ENCODE measurements at regions not wholly inside any gene's neighbourhood (a gene's known extent, or its start where the extent isn't known, plus 50 kb on each side); places are given as distances from the start of the nearest gene placed in this dataset.
"Not testable (repeated sequence)": the region's sequence is repeated elsewhere in the genome, so short reads cannot be mapped to it uniquely, and the experiment has no call there.

DNA sequence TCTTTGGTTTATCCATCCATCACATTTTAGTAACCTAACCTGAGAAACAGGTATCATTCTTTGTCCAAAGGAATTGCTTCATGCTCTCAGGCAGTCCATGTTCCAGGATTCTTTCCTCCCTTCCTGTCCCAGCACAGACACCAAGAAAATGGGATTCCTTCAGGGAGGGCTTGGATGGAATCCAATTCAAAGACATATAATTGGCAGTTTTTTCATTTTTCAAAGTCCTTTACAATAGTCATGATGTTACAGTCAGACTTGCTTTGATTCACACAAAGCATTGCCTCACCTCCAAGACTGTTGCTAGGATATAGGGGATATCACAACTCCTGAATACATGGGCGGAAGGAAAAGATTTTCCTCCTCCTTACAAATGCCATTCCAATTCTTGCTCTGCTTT is 241.4 kb upstream of the ACVR2A start:
- FAIRE-seq = no peak

- no peak for FAIRE-seq
These were observed 244.2 kb upstream of the ACVR2A start for GRCh38 chr2:147600646-147601045.

DNA sequence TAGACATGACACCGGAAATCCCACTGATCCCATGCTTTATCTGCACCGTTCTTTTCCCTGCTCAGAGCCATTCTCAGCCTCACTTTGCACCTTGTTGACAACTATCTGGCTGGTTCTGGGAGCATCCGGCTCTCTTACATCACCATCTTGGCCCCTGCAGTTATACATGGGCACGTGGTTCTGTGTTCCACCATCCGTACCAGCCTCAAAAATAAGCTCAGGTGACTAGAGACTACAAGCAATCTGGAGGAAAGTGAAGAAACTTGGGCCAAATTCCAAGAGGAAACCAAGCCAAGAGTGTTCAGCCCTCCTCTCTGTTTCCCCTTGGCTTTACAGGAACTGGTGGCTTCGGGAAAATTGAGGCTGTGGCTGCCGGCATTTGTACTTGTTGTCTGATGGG is 244.6 kb upstream of the ACVR2A start:
- no peak for FAIRE-seq

GRCh38 chr2:147595200-147595599 is 249.6 kb upstream of the ACVR2A start:
- no peak for FAIRE-seq

- no peak for FAIRE-seq
These were observed 250.8 kb upstream of the ACVR2A start for GRCh38 chr2:147594038-147594437.

- FAIRE-seq = not testable (repeated sequence)
These were observed 252.0 kb upstream of the ACVR2A start for GRCh38 chr2:147592784-147593183.

GRCh38 chr2:147589127-147589526 is 255.7 kb upstream of the ACVR2A start:
- no peak for FAIRE-seq

GRCh38 chr2:147588191-147588590 is 256.6 kb upstream of the ACVR2A start:
- FAIRE-seq = no peak

- FAIRE-seq = no peak
These were observed 266.3 kb upstream of the ACVR2A start for GRCh38 chr2:147578529-147578928.

GRCh38 chr2:147577998-147578380 is 266.8 kb upstream of the ACVR2A start:
- no peak for FAIRE-seq

DNA sequence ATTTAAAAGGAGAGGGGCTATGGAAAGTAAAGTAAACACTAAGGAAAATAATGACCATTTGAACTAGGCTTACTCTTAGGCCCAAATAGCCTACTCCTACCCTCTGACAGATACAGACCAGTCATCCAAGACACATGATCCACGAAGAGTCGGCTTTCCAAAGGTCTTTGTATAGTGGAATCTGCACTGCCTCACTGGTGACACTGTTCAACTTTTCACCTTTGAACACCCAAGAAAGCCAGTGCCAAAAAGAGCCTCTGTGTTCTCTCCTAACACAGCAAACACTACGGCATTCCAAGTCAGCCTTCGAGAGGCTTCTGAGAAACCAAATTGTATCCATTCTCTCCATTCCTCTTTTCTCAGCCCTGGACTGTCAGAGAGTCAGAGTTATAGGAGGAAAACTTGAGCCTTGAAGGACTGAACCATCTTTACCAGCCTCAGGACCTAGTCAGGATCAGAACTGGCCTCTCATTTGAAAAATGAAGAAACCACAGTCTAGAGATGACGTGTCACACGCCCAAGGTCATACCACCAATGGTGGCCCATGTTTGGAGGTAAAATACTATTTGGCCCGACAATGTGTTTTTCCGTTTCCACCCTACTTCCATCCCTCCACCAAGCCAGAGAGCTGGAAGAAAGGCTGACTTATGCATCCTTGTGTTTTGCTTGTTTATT is 267.4 kb upstream of the ACVR2A start:
- no peak for FAIRE-seq

DNA sequence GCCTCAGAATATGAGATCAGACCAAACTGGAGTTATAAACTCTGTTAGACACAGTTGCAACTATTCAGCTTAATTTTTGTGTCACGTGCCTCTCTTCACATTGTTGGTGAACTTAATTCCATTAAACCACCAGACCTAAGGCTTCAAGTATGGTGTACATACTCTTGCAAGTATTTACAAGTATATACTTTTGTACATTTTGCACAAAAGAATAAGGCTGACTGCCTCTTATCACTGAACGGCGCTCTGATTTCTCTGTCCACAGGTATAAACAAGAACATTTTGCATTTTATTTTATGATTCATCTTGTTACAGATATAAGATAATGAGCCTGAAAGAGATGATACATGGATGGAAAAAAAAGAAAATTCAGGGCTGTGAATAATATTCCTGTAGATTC is 269.7 kb upstream of the ACVR2A start:
- no peak for FAIRE-seq

- no peak for FAIRE-seq
These were observed 272.2 kb upstream of the ACVR2A start for GRCh38 chr2:147572622-147573021.

GRCh38 chr2:147569426-147569825 is 275.4 kb upstream of the ACVR2A start:
- no peak for FAIRE-seq

DNA sequence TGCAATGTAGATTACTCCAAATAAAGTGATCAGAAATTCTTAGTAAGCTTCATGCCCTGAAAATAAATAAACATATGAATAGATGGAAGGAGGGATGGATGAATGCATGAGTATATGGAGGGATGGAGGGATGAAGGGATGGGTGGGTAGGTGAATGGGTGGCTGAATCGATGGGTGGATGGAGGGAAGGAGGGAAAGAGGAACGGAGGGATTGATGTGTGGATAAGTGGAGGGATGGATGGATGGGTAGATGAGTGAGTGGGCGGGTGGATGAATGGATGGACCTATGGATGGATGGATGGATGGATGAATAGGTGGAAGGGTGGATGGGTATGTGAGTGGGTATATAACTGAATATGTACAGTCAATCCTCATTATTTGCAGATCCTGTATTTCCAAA is 276.7 kb upstream of the ACVR2A start:
- no peak for FAIRE-seq

GRCh38 chr2:147567136-147567535 is 277.7 kb upstream of the ACVR2A start:
- FAIRE-seq = no peak

- no peak for FAIRE-seq
These were observed 283.9 kb upstream of the ACVR2A start for GRCh38 chr2:147560810-147561535.

GRCh38 chr2:147559070-147559725 is 285.6 kb upstream of the ACVR2A start:
- no peak for FAIRE-seq

DNA sequence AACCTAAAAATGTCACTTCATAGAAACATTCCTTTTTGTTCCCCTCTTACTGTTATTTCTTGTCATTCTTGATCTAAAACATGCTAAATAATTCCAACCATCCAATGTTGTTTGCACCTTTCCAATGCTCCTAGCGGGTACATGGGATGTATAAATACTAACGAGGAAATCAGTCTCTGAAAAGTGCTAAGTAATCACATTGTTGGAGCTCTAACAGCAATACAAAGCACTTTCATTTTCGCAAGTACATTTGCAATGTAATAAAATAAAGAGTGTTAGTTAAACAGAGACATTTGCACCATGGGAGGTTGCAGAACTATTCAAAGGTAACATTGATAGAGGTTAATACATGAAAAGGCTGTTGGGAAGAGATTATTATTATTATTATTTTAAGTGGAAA is 286.2 kb upstream of the ACVR2A start:
- FAIRE-seq = no peak

DNA sequence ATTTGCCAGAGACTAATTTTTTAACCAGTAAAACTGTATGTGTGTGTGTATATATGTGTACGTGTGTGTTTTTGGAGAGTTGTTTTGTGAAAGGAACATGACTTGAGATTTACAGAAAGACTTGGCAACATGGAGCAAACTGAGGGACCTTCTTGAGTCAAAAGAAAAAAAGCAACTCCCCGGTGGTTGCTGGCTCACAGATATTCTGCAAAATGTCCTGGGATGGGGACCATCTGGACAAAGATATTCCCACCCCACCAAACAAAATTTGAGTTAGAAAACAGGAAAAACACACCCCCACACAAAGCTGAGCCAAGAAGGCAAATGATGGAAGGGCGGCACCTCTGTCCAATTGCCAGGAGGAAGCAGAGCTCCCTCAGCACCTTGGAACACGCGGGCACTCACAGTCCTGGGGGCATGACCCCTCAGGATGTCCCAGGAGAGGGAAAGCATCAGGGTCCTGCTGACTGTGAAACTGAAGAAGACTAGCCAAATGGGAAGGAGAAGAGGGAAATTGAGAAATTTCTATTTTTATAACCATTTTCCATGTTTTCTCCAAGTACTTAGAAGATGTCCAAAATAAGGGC is 290.2 kb upstream of the ACVR2A start:
- no peak for FAIRE-seq

- FAIRE-seq = no peak
These were observed 291.0 kb upstream of the ACVR2A start for GRCh38 chr2:147553775-147554271.

- no peak for FAIRE-seq
These were observed 293.7 kb upstream of the ACVR2A start for GRCh38 chr2:147550995-147551731.

GRCh38 chr2:147549054-147549453 is 295.8 kb upstream of the ACVR2A start:
- FAIRE-seq = no peak

Measured in TTC549 (cell line).